Heart left ventricle (tissue), 13 donors: ENCODE measurements at regions not wholly inside any gene's neighbourhood (a gene's known extent, or its start where the extent isn't known, plus 50 kb on each side); places are given as distances from the start of the nearest gene placed in this dataset.

Experiments used
- CTCF ChIP-seq, 12 donors: fragments of 200-600 bp; sonication (generic) in 4 of 12; IDR thresholded peaks; one replicate each; pipeline versions ENCODE4 v1.5.0 to v1.8.0; 2018 to 2022; ENCODE audit warnings: antibody characterized with exemption in 12 of 12, mild to moderate bottlenecking in 5 of 12
- POLR2A ChIP-seq, 2 donors: fragments of 450-650 bp; IDR thresholded peaks; one replicate each; pipeline ENCODE4 v1.6.1; 2017; ENCODE audit warnings: antibody characterized with exemption in 2 of 2, mild to moderate bottlenecking in 2 of 2, moderate library complexity in 2 of 2
- donor health status: ischemic (EF 13 %, LVEDD 7.1; RV severe dilation, severe dysfunction).
- donor health status: DM: no; HTN: yes; CAD: no.
- donor health status: DM: no; HTN: no; CAD: no.
- donor health status: ischemic (EF 25% LVEDD 6.9; RV normal size, moderate dysfunction).
- donor health status: ischemic (EF 25% LVEDD 5.7; RV mildly dilated, moderate dysfunction).
- donor health status: ischemic (EF 35%, LVEDD 5.7; RV mildly dilated, moderate dysfunction).
- donor health status: nonischemic (EF 11% LVEDD 7.7; RV severe dilation, severe dysfunction).
- donor health status: DM: yes; HTN: yes; CAD: no.
- donor health status: PGD.
- donor health status: ischemic (EF 29% LVEDD 5.4; RV normal size, mild dysfunction).
- donor health status: nonischemic (EF 23%, LVEDD 6.1; RV moderate dilation, normal function).

- TF ChIP-seq CTCF (IDR thresholded peaks at IDR 0.05), result no peak
- TF ChIP-seq POLR2A (IDR thresholded peaks at IDR 0.05), result no peak
Observed at GRCh38 chr12:102317155-102317554, 119.5 kb upstream of the PMCH start.
